Esophagus squamous epithelium (tissue), 5 donors: ENCODE measurements at regions not wholly inside any gene's neighbourhood (a gene's known extent, or its start where the extent isn't known, plus 50 kb on each side); places are given as distances from the start of the nearest gene placed in this dataset.

Source experiments
- DNase-seq: peaks from one replicate; lab custom pipeline; 2025; lab: John Stamatoyannopoulos, UW
- H3K27ac ChIP-seq, 4 donors: fragments of 200-600 bp; sonication (generic); one replicate each; pipeline ENCODE4 v1.5.1; 2016 to 2019; ENCODE audit warnings: mild to moderate bottlenecking in 1 of 4
- H3K27me3 ChIP-seq, 4 donors: fragments of 200-600 bp; sonication (generic); 1 replicate in 3 of 4; 2 replicates in 1 of 4; pipeline versions ENCODE4 v1.5.1 to v1.6.0; 2017 to 2021; ENCODE audit warnings: antibody characterized with exemption in 1 of 4
- H3K36me3 ChIP-seq, 3 donors: fragments of 200-600 bp; sonication (generic); one replicate each; pipeline ENCODE4 v1.5.1; 2016 to 2019
- H3K4me1 ChIP-seq, 3 donors: fragments of 200-600 bp; sonication (generic); one replicate each; pipeline ENCODE4 v1.5.1; 2017 to 2019
- H3K4me3 ChIP-seq, 4 donors: fragments of 200-600 bp; sonication (generic); 1 replicate in 3 of 4; 2 replicates in 1 of 4; pipeline ENCODE4 v1.5.1; 2016 to 2019; ENCODE audit warnings: mild to moderate bottlenecking in 2 of 4, moderate library complexity in 1 of 4
- H3K9me3 ChIP-seq, 3 donors: fragments of 200-600 bp; sonication (generic); one replicate each; pipeline ENCODE4 v1.5.1; 2016 to 2019
- CTCF ChIP-seq, 6 experiments: fragments of 450-650 bp in 4 of 6; fragments of 200-600 bp in 2 of 6; sonication (generic) in 2 of 6; IDR thresholded peaks; one replicate each; pipeline ENCODE4 v1.5.1; 2016 to 2019; ENCODE audit warnings: antibody characterized with exemption in 6 of 6, mild to moderate bottlenecking in 4 of 6, moderate library complexity in 4 of 6
- POLR2A ChIP-seq, 4 donors: fragments of 450-650 bp; IDR thresholded peaks; one replicate each; pipeline ENCODE4 v1.6.1; 2017; ENCODE audit warnings: antibody characterized with exemption in 4 of 4, mild to moderate bottlenecking in 4 of 4, moderate library complexity in 3 of 4
- WGBS, 2 donors: methylation state at CpG; one replicate each; pipeline ENCODE4 v1.1.5; 2018; 5-methylcytosine and 5-hydroxymethylcytosine counted together
- intact Hi-C: fragments of 100-400 bp; cut with DNase I; formaldehyde crosslinking; loops from one replicate; pipeline ENCODE4 v1.15.0; 2022
- donor health status: DM: yes; HTN: yes; CAD: no.

- TF ChIP-seq CTCF (IDR thresholded peaks at IDR 0.05), result no peak
- TF ChIP-seq POLR2A (IDR thresholded peaks at IDR 0.05), result no peak
- H3K9me3 ChIP-seq, result no peaks in the 10 kb centered on the region
- no peaks in the 10 kb centered on the region for H3K36me3 ChIP-seq
- DNase-seq, result no peak
- intact Hi-C loops, result no loop called here
- H3K27ac ChIP-seq, result no peak overlapping the region
- H3K4me1 ChIP-seq, result no peaks in the 10 kb centered on the region
- H3K27me3 ChIP-seq, result no peaks in the 10 kb centered on the region
- no peak overlapping the region for H3K4me3 ChIP-seq
- 74 to 84% methylated on average over 8 of the region's 8 CpGs for WGBS, 2 donors
Measured at GRCh38 chr13:39284801-39285388, 246.6 kb downstream of the NHLRC3 start.
